ENCODE measurements at regions not wholly inside any gene's neighbourhood (a gene's known extent, or its start where the extent isn't known, plus 50 kb on each side); places are given as distances from the start of the nearest gene placed in this dataset.

DNA sequence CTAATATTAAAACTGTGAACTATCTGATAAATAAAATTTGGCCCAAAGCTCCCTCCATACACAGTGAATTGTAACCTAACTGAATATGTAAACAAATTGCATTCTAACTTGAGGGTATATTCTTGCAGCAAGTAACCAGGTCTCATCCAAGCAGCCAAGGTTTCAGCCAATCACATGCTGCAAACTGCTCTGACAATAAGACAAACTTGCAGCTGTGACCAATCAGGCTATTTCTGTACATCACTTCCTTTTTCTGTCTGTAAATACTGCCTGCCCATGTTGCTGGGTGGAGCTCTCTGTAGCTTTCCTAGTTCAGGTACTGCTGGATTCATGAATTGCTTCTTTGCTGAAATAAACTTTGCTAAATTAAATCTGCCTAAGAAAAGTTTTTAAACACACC is 499.0 kb downstream of the GALC start:
- TF ChIP-seq, protein P1, sequence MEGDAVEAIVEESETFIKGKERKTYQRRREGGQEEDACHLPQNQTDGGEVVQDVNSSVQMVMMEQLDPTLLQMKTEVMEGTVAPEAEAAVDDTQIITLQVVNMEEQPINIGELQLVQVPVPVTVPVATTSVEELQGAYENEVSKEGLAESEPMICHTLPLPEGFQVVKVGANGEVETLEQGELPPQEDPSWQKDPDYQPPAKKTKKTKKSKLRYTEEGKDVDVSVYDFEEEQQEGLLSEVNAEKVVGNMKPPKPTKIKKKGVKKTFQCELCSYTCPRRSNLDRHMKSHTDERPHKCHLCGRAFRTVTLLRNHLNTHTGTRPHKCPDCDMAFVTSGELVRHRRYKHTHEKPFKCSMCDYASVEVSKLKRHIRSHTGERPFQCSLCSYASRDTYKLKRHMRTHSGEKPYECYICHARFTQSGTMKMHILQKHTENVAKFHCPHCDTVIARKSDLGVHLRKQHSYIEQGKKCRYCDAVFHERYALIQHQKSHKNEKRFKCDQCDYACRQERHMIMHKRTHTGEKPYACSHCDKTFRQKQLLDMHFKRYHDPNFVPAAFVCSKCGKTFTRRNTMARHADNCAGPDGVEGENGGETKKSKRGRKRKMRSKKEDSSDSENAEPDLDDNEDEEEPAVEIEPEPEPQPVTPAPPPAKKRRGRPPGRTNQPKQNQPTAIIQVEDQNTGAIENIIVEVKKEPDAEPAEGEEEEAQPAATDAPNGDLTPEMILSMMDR (IDR thresholded peaks at IDR 0.05; ENCODE audit: borderline replicate concordance, extremely low read depth, low read length, poor library complexity, severe bottlenecking) = no peak
- no peak for TF ChIP-seq EZH2 (IDR thresholded peaks at IDR 0.05; ENCODE audit: borderline replicate concordance, low read depth, low read length, severe bottlenecking)
